HG03571 (cell line): ENCODE measurements at regions not wholly inside any gene's neighbourhood (a gene's known extent, or its start where the extent isn't known, plus 50 kb on each side); places are given as distances from the start of the nearest gene placed in this dataset.
"Not testable (repeated sequence)": the region's sequence is repeated elsewhere in the genome, so short reads cannot be mapped to it uniquely, and the experiment has no call there.

Source experiments
- ATAC-seq: cut with Tn5 transposase; IDR thresholded peaks from one replicate; pipeline ENCODE4 v1.9.1; 2021; ENCODE audit not compliant: unreplicated experiment

DNA sequence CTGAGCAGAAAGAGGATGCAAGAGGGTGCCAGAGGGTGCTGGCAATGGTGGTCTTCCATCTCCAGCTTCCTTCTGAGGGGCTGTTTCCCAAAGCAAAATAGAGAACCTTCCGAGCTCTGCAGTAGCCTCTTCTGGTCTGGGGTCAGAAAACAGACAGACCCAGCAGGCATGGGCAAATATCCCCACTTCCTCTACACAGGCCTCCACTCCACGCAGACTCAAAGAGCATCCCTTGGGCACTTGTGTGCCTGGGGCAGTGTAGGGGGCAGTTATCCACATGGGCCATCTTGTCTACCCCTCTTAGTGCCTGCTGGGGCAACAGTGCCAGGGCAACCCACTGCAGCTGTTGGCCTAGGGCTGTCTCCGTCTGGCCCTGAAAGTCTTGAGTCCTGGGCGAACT lies 231.9 kb downstream of the TTC8 start:
- ATAC-seq: no peak

DNA sequence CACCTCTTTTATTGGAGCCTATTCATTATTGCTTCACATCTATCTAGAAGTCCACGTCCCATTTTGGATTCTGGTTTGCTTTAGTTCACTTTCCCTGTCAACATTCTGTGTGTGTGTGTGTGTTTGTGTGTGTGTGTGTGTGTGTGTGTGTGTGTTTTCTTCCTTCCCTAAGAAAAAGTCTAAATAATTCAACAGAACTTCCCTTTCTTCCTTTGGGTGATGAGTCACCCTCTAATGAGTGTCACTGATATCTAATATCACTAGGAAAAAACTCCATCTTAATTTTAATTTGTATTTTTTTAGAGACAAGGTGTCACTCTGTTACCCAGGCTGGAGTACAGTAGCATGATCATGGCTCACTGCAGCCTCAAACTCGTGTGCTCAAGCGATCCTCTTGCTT lies 234.2 kb downstream of the TTC8 start:
- no peak for ATAC-seq

DNA sequence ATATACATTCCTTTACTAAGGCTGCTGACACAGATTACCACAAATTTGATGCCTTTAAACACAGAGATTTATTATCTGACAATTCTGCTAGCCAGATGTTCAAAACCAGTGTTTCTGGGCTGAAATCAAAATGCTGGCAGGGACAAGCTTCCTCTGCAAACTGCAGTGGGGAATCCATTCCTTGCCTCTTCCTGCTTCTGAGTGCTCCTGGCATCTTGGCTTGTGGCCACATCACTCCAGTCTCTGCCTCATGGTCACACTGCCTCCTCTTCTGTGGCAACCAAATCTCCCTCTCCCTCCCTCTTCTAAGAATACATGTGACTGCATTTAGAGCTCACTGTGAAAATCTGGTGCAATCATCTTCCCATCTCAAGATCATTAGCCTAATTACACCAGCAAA lies 235.7 kb downstream of the TTC8 start:
- no peak for ATAC-seq

DNA sequence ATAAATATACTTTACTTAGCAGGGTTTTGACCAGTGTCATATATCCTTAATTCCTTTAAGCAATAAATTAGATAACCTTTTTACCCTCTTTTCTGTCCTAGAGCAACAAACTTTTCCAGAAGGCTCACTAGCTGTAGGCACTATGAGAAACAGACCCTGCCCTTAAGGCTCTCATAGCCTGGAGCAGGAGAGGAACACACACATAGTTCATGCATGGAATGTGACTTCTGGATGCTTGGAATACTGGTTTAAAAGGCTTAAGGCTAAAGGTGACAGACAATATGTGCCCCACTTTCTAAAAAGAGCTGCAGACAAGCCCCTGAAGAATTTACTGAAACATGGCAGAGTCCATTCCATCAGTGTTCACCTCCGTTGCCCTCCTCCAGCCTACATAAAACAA lies 237.2 kb downstream of the TTC8 start:
- no peak for ATAC-seq

DNA sequence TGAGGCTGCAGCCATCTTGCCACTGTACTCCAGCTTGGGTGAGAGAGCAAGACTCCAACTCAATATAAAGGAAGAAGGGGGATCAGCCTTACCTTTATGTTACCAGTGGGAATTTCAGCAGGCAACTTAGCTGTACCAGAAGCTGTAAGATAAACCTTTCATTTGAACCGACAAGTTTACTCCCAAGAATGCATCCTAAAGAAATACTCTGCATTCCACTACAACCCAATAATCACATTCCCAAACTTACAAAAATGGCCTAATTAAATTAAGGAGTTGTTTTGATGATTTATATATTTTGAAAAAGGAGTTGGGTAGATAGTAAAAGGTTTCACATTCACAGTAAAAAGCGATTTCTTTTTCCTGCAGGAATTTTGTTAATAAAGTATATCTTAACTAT lies 241.4 kb downstream of the TTC8 start:
- ATAC-seq: no peak

DNA sequence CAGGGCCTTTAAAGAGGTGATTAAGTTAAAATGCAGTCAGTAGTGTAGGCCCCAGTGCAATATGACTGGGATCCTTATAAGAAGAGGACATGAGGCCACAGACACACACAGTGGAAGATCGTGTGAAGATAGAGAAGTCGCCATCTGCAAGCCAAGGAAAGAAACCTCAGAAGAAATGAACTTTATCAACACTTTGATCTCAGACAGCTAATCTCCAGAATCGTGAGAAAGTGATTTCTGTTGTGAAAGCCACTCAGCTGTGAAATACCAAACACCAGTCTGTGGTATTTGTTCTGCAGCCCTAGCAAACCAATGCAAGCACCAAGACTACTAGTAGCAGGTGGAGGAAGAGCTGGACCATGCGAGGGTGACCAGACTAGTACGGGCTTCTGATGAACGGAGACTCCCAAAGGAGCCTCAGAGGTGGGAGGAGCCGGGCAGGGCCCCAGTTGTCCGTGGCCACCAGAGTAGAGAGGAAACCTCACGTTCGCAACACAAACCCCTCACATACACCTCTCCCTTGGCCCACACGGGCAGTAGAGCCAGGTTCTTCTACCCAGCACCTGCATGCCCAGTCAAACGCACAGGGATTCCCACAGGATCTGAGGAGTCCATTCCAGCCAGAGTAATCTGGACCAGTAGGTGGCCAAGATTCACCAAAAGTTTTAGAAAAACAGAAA lies 243.0 kb downstream of the TTC8 start:
- no peak for ATAC-seq

DNA sequence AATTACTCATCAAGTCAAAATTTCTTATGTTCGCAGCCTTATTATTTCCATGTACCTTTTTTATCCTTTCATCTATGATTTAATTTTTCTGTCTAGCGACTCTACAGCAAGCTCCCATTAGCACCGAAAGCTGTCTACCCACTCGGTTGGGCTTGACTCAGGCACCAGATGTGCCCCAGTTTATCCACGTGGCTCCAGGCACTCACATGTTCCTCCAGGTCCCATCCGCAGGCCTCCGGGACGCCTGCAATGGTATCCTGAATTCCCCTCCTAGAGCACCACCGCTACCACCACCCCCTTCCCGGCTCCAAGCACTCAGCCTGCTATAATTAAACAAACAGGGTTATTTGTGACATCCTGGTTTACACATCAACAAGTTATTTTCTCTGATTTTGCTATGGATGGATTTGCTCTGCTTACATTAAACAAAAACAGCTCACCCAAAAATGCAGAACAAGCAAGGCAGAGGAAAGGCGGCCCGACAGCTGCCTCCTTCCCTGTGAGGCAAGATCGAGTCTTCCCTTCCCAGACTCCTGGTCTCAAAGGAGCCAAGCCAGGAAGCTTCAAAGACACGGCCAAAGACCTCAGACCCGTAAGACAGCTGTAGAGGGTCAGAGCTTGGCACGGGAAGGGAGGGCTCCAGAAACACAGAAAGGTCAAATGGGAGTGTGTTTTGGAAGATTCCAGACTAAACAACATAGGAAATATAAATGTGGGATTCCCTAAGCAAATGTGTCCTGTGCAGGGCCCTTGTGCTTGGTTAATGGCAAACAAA lies 253.8 kb downstream of the TTC8 start:
- ATAC-seq: no peak

DNA sequence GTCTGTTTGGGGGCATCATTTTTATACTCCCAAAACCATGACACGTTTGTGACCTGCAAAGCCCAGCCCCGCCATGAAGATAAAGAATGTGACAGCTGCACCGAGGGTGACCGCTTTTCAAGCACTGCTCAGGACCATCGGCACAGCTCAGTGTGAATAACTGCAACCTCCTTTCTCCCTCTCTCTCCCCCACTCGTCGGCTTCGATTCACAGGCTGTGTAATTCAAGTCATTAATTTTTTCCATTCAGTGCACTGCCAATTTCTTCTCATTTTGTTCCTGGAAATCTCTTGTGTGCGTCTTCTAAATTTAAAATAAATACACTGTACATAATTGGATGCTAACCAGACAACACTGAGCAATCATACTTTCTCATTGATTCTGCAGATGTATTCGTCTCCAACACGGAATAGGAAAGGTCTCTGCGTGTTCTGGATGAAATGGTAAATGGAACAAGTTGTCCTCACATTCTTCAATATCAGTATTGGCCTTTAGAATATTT lies 260.8 kb downstream of the TTC8 start:
- no peak for ATAC-seq

DNA sequence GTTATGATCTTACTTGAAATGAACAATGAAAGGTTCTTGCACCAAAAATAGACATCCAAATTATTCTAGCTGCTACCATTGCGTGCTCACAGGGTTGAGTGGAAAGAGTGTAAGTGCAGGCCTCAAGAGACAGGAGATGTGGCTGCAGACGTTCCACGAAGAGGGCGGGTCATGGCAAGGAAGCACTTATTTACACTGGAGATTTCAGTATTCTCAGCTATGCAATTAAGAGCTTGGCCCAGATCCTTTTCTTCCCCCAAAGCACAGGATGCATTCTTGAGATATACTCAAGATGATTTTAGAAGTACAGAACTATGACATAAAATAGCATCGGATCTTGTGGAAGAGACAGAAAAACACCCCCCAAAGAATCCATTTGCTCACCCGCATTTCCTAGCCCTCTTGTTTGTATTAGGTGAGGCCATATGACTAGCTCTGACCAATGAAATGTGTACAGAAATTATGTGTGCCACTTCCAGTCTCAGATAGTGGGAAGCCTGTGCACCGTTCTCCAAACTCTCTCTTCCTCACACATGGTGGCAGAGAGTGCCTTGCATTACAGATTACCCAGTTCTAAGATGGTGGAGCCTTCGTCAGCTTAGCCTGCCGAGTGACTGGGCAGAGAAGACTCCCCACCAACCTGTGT lies 261.4 kb downstream of the TTC8 start:
- no peak for ATAC-seq

DNA sequence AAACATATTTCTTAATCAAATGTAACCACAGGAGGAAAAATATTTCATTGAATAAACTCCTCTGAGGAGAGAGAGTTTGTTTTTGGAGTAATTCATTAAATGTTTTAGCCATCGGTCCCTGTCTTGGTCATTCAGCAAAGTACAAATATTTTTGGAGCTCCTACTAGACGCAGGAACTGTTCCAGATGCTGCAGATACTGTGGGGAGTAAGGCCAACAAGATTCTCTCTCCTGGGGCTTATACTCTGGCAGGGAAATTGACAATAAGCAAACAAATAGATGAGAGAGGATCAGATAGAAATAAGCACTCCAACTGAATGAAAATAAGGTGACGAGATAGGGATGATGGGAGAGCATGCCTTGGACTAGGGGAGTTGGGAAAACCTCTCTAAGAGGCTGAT lies 264.1 kb downstream of the TTC8 start:
- no peak for ATAC-seq

DNA sequence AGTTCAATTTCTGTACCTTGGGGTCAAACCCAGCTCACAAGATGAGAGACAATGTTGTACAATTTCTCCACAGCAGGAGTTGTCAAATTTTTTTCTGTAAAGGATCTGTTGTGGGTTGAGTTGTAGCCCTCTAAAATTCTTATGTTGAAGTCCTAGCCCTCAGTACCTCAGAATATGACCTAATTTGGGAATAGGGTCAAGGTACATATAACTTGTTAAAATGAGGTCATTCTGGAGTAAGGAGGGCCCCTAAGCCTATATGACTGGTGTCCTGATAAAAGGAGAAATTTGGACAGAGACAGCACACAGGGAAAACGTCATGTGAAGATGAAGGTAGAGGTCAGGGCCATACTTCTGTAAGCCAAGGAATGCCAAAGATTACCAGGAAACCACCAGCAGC lies 264.9 kb downstream of the TTC8 start:
- no peak for ATAC-seq

DNA sequence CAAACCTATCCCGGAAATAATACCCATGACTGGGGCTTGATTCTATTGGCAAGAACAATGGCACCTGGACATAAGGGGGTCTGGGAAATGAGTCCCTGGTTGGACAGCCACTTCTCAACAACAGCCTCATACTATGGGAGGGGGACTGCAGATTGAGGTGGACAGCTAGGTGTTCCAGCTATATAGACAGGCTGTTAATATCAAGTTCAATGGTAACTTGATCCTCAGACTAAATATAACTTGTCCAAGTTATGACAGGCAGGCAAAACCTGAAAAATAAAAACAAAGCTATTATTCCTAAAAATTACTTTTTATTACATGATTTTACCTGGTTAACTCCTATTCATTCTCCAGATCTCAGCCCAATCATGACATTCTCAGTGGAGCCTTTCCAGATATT lies 267.3 kb downstream of the TTC8 start:
- ATAC-seq: no peak

DNA sequence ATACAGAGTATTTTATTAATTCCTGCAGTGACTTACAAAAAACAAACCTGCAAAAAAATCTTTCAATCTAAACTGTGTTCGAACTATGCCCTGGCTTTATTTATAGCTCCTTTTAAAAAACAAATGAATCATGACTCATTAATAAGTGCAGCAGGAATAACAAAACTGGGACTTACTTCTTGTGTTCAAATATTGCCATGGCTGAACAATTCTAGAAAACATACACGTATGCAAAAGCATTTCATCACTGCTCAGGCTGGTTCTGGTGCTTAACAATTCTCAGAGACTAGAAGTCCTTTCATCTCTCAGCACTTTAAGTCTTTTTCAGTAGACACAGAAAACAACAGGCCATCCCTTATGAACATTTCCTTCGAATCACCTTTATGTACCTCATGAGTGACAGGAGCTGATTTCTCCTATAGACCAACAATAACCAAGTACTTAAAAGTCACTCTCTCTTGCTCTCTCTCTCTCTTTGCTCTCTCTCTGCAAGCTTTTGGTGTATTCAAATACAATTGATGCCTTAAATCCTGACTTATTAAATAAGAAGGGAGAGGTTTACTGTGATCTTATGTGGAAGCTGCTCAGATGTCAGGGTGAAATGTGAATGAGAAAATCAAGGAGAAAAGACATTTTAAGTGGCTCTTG lies 268.8 kb downstream of the TTC8 start:
- ATAC-seq: no peak

DNA sequence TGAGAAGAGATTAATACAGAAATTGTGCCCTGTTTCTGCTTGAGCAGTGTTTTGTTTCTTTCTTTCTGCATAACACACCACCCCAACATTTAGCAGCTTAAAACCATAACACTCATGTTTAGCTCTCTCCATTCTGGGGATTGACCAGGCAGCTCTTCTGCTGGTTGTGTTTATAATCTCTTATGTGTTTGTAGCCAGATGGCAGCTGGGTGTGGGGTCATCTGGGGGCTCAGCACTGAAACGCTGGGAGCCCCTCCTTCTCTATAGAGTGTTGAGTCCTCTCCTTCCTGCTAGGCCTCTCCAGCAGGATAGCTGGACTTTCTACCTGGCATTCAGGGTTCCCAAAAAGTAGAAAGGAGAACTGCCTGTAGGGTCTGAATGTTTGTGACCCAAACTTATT lies 270.6 kb downstream of the TTC8 start:
- no peak for ATAC-seq

DNA sequence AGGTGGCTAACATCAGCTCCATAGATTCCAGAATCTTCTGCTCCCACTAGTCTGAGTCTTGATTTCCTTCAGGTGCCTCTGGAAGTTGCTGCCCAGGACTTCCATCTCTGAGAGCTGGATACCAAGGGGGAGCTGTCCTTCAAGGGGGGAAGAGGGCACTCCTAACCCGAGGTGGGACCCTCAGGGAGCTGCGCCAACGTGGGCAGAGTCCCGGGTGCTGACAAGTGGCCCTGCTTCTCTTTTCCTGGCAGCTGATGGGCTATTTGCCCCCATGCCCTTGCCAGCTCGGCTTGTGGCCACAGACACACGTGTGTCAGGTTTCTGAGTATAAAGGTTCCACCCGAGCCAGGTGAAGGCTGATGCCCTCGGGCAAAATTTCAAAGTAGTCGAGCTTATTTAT lies 272.5 kb downstream of the TTC8 start:
- ATAC-seq: no peak

DNA sequence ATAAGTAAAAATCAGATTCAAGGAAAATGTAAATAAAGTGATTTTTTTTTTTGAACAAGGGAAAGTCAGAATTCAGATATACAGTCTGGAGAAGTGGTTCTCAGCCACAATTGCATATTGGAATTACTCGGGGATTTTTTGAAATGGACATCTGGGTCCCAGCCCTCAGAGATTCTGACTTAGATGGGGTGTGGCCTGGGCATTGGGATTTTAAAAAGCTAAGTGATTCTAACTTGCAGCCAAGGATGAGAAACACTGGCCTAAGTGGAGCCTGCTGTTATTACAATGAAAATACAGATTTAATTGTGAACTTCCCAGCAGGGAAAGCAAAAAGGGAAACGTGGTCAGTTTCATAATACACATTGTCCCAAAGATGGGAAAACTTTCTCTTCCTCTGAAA lies 273.8 kb downstream of the TTC8 start:
- ATAC-seq: no peak

DNA sequence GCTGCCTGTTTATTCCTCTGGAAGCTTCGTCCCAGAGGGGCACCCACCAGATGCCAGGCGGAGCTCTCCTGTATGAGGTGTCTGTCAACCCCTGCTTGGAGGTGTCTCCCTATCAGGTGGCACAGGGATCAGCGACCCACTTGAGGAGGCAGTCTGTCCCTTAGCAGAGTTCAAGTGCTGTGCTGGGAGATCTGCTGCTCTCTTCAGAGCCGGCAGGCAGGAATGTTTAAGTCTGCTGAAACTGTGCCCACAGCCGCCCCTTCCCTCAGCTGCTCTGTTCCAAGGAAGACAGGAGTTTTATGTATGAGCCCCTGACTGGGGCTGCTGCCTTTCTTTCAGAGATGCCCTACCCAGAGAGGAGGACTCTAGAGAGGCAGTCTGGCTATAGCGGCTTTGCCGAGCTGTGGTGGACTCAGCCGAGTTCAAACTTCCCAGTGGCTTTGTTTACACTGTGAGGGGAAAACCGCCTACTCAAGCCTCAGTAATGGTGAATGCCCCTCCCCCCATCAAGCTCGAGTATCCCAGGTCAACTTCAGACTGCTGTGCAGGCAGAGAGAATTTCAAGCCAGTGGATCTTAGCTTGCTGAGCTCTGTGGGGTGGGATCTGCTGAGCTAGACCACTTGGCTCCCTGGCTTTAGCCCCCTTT lies 279.8 kb downstream of the TTC8 start:
- not testable (repeated sequence) for ATAC-seq

DNA sequence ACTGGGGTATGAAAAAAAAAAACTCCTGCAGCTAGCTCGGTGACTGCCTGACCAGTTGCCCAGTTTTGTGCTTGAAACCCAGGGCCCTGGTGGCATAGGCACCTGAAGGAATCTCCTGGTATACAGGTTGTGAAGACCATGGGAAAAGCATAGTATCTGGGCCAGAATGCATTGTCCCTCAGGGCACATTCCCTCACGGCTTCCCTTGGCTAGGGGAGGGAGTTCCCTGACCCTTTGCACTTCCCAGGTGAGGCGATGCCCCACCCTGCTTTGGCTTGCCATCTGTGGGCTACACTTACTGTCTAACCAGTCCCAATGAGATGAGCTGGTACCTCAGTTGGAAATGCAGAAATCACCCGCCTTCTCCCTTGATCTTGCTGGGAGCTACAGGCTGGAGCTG lies 280.4 kb downstream of the TTC8 start:
- not testable (repeated sequence) for ATAC-seq
